Jurkat, Clone E6-1 (cell line): ENCODE measurements at regions not wholly inside any gene's neighbourhood (a gene's known extent, or its start where the extent isn't known, plus 50 kb on each side); places are given as distances from the start of the nearest gene placed in this dataset.
A peak's percentile ranks its signal among the peaks of the same experiment; 100 is the strongest.

Experiments
- DNase-seq: peaks from one replicate; pipeline ENCODE4 v3.0.0-alpha.2; 2011; ENCODE audit warnings: low read depth, low spot score
- H3K4me3 ChIP-seq: 2 replicates; pipeline ENCODE4 v1.5.1; 2011; ENCODE audit warnings: mild to moderate bottlenecking, low read length, control low read depth, moderate library complexity

DNA sequence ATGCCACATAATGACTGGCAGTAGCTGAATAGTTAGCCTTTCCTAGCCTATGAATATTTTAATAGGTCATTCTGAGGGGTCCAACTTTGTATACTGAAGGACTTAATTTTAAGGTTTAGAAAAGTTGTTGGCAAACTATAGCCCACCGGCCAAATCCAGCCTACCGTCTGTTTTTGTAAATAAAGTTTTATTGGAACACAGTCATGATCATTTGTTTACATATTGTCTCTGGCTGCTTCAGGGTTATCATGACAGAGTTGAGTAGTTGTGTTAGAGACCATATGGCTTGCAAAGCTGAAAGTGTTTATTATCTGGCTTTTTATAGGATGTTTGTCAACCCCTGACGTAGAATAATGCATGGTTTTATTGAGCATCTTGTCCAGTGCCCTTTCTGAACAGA is 73.4 kb downstream of the NTMT2 start:
- DNase-seq: no peak
- no peak overlapping the region for H3K4me3 ChIP-seq

- DNase-seq: no peak
- H3K4me3 ChIP-seq: no peak overlapping the region
These were observed 75.3 kb downstream of the NTMT2 start for GRCh38 chr1:170221031-170221430.

- no peak for DNase-seq
- no peak overlapping the region for H3K4me3 ChIP-seq
These were observed 75.7 kb downstream of the NTMT2 start for GRCh38 chr1:170221495-170221894.

- no peak for DNase-seq
- H3K4me3 ChIP-seq: no peak overlapping the region
These were observed 78.7 kb downstream of the NTMT2 start for GRCh38 chr1:170224469-170224868.

GRCh38 chr1:170225781-170226530 is 80.2 kb downstream of the NTMT2 start:
- DNase-seq: no peak
- no peak overlapping the region for H3K4me3 ChIP-seq

- no peak for DNase-seq
- H3K4me3 ChIP-seq: no peak overlapping the region
These were observed 81.0 kb downstream of the NTMT2 start for GRCh38 chr1:170226767-170227166.

DNA sequence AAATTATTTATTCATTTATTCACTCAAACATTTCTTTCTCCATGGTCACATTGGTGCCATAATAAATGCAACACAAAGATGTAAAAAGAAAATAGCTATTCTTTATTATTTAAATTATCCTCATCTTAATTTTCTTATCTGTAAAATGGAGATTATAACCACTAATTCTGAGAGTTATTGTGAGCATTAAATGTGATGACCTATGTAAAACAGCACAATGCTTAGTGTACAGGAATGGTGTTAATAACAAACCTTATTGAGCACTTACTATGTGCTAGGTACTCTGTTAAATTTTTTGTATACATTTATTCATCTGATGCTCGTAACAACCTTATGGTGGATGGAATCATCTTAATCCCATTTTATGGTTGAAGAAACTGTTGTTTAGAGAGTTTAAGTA is 84.6 kb downstream of the NTMT2 start:
- DNase-seq: no peak
- no peak overlapping the region for H3K4me3 ChIP-seq

DNA sequence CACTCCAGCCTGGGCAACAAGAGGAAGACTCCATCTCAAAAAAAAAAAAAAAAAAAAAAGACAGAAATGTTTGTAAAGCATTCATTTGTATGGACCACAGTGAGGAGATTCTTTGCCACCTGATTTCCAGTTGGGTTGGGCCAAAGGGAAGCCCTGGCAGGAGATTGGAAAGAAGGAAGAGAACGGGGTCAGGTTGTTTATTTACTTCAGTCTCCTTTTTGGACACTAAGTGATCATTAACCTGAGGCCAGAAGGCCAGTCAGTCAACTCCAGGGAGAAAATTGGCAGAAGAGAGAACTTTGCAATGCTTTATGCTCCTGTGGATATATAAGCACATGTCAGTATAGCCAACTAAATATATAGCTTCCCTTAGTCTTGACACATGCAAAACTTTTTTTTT is 85.9 kb downstream of the NTMT2 start:
- DNase-seq: no peak
- no peak overlapping the region for H3K4me3 ChIP-seq

- H3K4me3 ChIP-seq: no peak overlapping the region
- no peak for DNase-seq
These were observed 93.1 kb downstream of the NTMT2 start for GRCh38 chr1:170238704-170239391.

DNA sequence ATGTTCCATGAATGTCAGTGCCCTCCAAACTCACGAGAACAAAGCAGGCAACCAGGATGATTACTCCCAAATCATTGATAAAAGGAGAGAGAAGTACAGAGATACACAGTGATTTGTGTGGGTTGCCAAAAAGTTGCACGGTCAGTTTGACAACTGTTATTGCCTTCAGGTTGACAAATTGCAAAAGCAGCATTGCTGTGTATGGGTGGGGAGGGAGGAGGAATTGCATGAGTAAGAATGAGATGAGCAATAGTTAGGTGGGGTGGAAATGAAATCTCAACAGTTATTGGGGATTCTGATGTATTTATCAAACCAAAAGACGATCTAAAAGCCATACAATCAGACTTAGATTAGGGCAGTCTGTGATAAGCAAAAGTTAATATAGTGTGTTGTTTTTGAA is 93.7 kb downstream of the NTMT2 start:
- no peak for DNase-seq
- H3K4me3 ChIP-seq: no peak overlapping the region

DNA sequence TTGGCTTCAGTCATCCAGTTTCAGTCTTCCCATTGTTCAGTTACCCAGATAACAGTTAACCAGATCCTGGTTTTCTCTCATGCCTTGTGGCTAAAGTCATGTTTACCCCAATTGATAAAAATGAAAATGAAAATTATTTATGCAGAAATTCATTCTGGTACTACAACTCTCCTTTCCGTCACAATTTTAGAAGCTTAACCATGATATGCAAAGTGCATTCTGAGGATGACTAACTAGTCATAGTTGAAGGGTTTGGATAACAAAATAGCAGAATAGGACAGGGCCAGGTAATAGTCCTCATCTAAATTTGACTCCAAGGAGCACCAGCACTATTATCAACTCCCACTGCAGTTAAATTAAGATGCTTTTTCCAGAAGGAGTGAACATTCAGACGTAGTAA is 94.7 kb downstream of the NTMT2 start:
- DNase-seq: no peak
- no peak overlapping the region for H3K4me3 ChIP-seq

- no peak for DNase-seq
- H3K4me3 ChIP-seq: no peak overlapping the region
These were observed 95.6 kb downstream of the NTMT2 start for GRCh38 chr1:170241266-170241851.

DNA sequence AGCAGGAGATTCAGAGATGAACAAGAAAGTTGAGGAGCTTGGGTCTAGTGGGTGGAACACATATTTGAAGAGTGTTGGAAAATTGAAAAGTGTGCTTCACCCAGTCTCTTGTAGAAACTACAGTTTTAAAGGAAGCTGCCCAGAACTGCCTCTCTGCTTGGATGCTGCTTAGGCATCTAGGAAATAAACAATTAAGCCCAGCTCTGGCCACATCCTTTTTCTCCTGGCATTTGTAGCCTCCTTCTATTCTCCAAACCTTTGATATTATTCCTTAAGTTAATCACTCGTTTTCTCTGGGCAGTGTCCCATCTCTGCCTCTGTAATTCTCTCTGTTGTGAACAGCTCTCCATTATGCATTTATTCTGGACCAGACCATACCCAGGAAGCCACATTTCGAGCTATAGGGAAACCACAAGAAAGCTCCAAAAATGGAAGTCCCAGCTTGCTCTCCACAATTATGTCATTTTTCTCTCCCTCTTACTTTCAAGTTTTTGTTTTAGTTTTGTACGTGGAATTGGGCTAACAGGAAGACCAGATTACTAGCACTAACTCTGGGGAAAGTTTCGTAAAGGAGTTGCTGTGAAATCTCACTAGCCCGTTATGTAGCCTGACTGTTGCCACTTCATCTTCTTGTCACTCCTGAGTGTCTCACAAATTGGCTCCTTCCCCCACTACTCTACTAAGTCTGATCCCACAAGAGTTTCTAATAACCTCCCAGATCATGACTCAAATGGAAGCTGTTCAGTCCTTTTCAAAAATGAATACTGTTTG is 102.2 kb downstream of the NTMT2 start:
- peak; percentile 26 for DNase-seq
- no peak overlapping the region for H3K4me3 ChIP-seq

GRCh38 chr1:170250531-170251276 is 104.9 kb downstream of the NTMT2 start:
- H3K4me3 ChIP-seq: no peak overlapping the region
- no peak for DNase-seq

DNA sequence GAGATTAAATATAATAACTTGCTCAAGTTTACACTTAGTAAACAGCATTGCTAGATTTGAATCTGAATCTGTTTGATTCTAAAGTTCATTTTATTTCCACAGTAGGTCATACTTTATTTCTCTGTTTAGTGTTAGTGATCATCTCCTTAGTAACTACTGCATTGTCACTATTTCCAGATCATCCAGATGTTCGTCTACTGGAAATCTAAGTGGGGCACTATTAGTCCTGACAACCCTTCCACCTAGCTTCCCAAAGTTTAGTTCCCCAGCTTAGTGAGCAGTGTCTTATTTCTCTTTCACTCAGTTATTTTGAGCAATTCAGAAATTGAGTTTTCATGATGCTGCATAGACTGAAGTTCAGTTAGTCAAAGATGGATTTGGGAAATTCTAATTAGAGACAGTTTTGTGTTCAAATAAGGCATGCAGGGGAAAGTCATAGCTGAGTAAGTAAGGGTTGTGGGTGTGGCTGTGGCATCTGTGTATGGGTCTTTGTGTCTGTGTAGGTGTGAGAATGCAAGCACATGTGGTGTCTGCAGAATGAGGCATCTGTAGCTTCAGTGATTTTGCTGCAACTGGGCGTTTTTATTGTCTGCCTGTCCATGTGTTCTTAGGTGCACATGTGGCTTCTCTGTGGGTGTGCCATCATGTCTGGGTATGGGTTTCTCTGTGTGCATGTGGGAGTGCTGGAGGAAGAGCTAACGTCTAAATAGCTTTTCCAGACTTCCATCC is 107.3 kb downstream of the NTMT2 start:
- DNase-seq: no peak
- no peak overlapping the region for H3K4me3 ChIP-seq

DNA sequence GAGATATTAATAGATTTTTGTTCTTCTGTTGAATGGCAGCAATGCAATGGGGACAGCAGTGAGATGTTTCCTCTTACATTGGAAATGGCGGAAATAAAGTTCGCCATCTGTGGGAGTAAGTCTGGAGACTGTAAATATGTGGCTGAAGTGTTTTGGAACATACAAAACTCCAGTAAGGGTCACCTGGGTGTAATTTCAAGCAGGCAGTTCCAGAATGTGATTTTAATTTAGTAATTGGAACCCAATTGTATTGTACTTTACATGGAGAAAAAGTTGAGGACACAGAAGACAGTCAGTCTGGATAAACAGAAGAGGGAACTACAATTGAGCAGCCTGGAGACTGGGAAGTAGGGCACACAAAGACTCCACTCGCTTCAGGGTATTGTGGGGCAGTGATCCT is 108.6 kb downstream of the NTMT2 start:
- H3K4me3 ChIP-seq: no peak overlapping the region
- DNase-seq: no peak

- no peak for DNase-seq
- no peak overlapping the region for H3K4me3 ChIP-seq
These were observed 115.9 kb downstream of the NTMT2 start for GRCh38 chr1:170261669-170262068.

- H3K4me3 ChIP-seq: no peak overlapping the region
- no peak for DNase-seq
These were observed 116.6 kb downstream of the NTMT2 start for GRCh38 chr1:170262276-170262939.
